ENCODE measurements at regions not wholly inside any gene's neighbourhood (a gene's known extent, or its start where the extent isn't known, plus 50 kb on each side); places are given as distances from the start of the nearest gene placed in this dataset.

GRCh38 chr11:96482193-96482592 lies 92.4 kb downstream of the JRKL start:
- TF ChIP-seq CTCF (IDR thresholded peaks at IDR 0.05; ENCODE audit: low read length), result no peak
- TF ChIP-seq EZH2 (IDR thresholded peaks at IDR 0.05; ENCODE audit: borderline replicate concordance, low read length), result no peak
